ENCODE measurements at regions not wholly inside any gene's neighbourhood (a gene's known extent, or its start where the extent isn't known, plus 50 kb on each side); places are given as distances from the start of the nearest gene placed in this dataset.
"Not testable (repeated sequence)": the region's sequence is repeated elsewhere in the genome, so short reads cannot be mapped to it uniquely, and the experiment has no call there.

- DNase-seq (ENCODE audit: low spot score): no peak
Observed at GRCh38 chr10:130512936-130513335, 376.7 kb downstream of the GLRX3 start.

- no peak for DNase-seq (ENCODE audit: low spot score)
Observed at GRCh38 chr10:130513686-130514476, 377.7 kb downstream of the GLRX3 start.

- DNase-seq (ENCODE audit: low spot score): no peak
Observed at GRCh38 chr10:130515670-130516069, 379.5 kb downstream of the GLRX3 start.

DNA sequence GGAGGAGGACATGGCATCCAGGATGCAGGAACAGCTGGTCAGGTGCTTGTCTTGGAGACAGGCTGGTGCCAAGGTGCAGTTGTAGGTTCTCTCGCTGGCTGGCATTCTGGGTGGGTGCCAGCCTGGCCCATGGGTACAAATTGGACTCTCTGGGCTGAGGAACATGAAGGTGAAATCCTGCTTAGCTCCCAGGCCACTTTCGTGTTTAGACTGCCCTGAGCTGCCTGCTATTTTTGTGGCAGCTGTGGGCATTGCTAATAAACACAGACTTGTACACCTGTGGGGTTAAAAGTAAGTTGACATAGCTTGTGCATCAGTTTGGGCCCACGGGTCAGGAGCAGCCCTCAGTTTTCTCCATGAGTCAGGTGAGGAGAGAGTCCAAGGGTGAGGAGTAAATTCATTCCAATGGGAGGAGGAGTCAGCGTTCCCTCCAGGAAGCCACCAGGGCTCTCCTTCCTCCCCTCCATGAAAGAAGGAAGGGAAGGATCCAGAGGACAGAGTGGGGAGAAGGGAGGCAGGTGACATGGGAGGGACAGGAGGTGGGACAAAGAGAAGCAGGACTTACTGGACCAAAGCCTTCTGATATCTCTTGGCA lies 380.0 kb downstream of the GLRX3 start:
- no peak for DNase-seq (ENCODE audit: low spot score)

DNA sequence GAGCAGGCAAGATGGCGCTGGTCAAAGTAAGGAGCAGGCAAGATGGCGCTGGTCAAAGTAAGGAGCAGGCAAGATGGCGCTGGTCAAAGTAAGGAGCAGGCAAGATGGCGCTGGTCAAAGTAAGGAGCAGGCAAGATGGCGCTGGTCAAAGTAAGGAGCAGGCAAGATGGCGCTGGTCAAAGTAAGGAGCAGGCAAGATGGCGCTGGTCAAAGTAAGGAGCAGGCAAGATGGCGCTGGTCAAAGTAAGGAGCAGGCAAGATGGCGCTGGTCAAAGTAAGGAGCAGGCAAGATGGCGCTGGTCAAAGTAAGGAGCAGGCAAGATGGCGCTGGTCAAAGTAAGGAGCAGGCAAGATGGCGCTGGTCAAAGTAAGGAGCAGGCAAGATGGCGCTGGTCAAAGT lies 382.7 kb downstream of the GLRX3 start:
- DNase-seq (ENCODE audit: low spot score): not testable (repeated sequence)

GRCh38 chr10:130519791-130520190 lies 383.6 kb downstream of the GLRX3 start:
- no peak for DNase-seq (ENCODE audit: low spot score)

GRCh38 chr10:130531312-130531711 lies 395.1 kb downstream of the GLRX3 start:
- no peak for DNase-seq (ENCODE audit: low spot score)

- DNase-seq (ENCODE audit: low spot score): no peak
Observed at GRCh38 chr10:130541090-130541489, 404.9 kb downstream of the GLRX3 start.

DNA sequence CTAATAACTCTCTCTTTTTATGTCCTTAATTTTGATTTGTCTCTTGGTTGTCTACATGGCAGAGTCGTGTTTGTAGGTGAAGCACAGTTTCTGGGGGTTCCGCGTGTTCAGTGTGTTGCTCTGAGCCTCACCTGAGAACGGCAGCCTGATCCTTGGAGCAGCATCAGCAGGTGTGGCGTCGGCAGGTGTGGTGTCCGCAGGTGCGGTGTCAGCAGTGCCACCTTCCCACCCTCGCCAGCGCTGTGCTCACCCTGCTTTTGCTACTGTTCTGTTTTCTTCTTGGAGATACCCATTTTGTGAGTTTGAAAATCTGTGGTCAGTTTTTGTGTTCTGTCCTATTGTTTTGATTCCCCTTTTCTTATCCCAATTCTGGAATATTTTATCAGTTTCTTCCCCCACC lies 406.6 kb downstream of the GLRX3 start:
- DNase-seq (ENCODE audit: low spot score): no peak

- no peak for DNase-seq (ENCODE audit: low spot score)
Observed at GRCh38 chr10:130543794-130544193, 407.6 kb downstream of the GLRX3 start.

GRCh38 chr10:130545122-130545521 lies 408.9 kb downstream of the GLRX3 start:
- DNase-seq (ENCODE audit: low spot score): no peak

- no peak for DNase-seq (ENCODE audit: low spot score)
Observed at GRCh38 chr10:130545697-130546096, 409.5 kb downstream of the GLRX3 start.

DNA sequence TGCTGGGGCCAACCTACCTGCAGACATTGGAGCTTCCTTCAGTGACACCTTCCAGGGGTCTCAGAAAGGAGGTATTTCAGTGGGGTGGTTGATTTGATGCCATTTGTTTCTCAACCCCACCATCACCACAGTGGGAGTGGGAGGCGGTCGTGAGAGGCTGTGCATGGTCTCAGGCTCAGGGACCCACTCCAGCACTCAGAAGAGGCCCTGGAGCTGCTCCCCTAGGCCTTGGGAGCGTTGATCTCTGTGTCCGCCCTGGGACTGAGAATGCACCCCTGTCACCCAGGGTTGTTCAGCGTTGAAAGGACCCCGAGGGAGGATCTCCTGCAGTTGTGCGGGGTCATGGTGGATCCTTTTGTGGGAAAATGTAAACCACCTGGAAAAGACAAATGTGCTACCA lies 410.6 kb downstream of the GLRX3 start:
- no peak for DNase-seq (ENCODE audit: low spot score)

DNA sequence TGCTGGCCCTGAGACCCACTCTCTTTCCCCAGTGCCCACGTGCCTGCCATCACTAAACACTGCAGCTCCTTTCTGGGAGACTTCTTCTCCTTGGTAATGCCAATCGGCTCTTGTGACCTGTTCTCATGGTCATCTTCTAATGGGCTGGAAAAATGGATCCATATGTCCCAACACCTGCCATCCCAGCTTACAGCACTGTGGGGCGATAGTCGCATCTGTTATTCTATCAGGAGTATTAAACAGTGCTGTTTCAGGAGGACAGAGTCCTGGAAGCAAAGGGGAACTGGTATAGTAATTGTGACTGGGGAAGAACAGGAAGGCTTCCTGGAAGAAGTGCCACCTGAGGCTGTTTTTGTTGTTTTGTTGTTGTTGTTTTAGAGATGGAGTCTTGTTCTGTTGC lies 411.2 kb downstream of the GLRX3 start:
- peak; percentile 68 for DNase-seq (ENCODE audit: low spot score)

DNA sequence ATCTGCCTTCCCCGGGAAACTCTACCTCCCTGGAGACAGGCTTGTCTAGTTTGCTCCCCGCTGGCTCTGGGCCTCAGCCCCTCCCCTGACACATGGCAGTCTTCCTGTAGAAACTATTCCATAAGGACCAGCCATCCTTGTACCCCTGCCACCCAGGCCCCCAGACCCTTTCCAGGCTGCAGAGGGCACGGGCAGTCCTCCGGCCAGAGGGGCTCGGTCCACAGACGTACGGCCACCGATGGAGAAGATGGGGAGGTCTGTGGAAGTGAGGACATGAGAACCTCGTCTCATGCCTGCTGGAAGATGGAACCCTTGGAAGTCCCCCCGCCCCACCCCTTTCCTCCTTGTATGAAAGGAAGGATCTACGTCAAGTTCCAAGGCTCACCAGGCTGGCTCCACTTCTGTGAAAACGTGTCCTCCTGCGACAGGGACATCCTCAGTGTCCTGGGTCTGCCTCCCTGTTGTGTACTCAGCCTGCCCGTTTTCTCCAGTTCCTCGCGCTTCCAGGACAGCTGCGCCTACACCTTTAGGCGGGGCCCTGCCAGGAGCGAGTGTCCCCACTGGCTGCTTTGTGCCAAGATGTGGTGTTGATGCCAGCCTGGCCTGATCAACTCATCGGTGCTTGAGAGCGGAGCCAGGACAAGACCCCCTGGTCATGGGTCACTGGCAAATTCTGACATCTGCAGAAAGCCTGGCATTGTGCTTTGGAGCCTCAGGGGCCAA lies 414.9 kb downstream of the GLRX3 start:
- no peak for DNase-seq (ENCODE audit: low spot score)

GRCh38 chr10:130551676-130552075 lies 415.5 kb downstream of the GLRX3 start:
- no peak for DNase-seq (ENCODE audit: low spot score)

GRCh38 chr10:130553826-130554225 lies 417.6 kb downstream of the GLRX3 start:
- DNase-seq (ENCODE audit: low spot score): no peak

DNA sequence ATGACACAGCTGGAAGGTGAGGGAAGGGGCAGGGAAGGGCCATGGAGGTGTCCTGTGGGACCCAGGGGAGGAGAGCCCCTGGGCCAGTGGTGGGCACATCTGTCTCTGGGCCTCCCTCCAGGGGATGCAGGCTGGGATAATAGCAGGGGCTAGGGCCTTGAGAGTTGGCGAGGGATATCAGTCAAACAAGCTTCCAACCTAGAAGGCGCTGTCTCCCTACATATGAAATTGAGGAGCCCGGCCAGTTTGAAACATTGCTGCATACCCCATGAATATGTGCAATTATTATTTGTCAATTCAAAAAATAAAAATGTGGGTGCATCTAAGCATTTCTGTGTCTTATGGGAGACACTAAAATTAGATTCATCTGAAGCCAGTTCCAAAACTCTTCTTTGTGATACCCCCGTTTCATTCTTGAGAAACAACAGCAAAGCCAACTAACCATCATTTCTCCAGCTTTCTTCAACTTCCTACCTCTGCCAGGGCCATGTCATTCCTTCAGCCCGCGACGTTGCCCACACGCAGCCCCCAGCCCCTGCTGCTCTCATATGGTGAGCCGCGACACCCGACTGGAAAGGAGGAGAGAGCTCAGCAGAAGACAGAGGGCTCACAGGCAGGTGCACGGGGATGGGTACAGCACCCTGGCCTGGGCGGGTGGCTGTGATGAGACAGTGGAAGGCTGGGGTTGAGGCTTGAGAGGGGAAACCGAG lies 418.7 kb downstream of the GLRX3 start:
- no peak for DNase-seq (ENCODE audit: low spot score)

DNA sequence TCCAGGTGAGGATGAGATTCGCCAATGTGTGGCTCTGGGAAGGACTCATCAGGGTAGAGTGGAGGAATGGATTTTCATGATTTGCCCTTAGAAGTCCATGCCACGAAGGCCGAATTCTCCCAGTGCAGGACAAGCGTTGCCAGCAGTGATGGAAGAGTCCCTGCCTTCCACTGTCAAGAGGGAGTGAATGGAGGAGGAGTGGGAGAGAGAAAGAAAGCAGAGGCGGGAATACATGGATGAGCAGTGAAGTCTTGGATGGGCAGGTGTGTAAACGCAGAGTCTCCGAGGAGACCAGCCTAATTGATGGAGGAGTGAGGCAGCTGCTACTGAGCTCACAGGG lies 419.2 kb downstream of the GLRX3 start:
- DNase-seq (ENCODE audit: low spot score): no peak

DNA sequence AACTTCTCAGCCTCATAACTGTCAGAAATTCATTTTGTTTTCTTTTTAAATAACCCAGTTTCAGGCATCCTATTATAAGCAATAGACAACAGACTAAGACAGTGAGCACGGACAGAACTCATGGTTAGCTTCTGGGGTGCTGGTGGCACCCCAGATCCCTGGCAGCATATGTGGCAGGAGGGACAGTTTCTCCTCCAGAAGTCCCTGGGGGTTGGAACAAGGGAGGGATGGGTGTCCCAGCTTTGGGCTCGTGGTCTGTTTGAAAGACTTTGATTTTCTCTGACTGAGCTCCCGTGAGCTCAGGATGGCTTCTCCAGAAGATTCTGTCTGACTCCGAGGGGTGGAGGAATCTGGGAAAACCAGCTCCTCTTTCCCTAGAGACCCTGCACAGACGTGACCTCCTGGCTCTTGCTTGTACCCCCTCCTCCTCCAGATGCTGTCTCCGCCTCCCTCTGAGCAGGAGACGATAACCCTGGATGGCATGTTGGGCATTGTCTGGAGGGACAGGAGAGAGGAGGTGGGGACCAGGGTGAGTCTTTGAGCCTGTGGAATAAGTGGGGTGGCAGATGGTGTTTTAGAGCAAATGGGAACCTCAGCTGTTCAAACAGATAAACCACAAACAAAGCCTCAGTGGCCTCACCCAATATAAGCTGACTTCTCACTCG lies 421.1 kb downstream of the GLRX3 start:
- DNase-seq (ENCODE audit: low spot score): no peak

- DNase-seq (ENCODE audit: low spot score): no peak
Observed at GRCh38 chr10:130558746-130559546, 422.8 kb downstream of the GLRX3 start.

Data from cerebellar cortex (tissue), 1 donor.